ENCODE measurements at regions not wholly inside any gene's neighbourhood (a gene's known extent, or its start where the extent isn't known, plus 50 kb on each side); places are given as distances from the start of the nearest gene placed in this dataset.

- dilution Hi-C loops (cut with MboI; ENCODE audit: extremely low pct_ligation_motif_present, low sequenced_read_pairs) = no loop called here
- Histone ChIP-seq H3K4me3 (replicated peaks in 1 of 3; ENCODE audit: insufficient read depth in 1 of 3, low read depth in 1 of 3, low read length in 3 of 3) (no peak overlapping the region), H3K4me1 (ENCODE audit: control insufficient read depth, extremely low read depth, insufficient read depth, low read length) (no peaks in the 10 kb centered on the region), H3K9ac (replicated peaks; ENCODE audit: extremely low read depth, insufficient read depth, low read length) (no peak overlapping the region), H3K36me3 (ENCODE audit: control insufficient read depth in 2 of 2, extremely low read depth in 1 of 2, insufficient read depth in 2 of 2, low read length in 2 of 2) (no peaks in the 10 kb centered on the region), H4K20me1 (replicated peaks; ENCODE audit: control insufficient read depth, extremely low read depth, insufficient read depth, low read length) (no peaks in the 10 kb centered on the region), H2AFZ (ENCODE audit: low read depth, low read length) (peak overlapping the region; percentile 24), H3K79me2 (ENCODE audit: control insufficient read depth, insufficient read depth, low read length) (no peaks in the 10 kb centered on the region), H3K9me1 (replicated peaks; ENCODE audit: control insufficient read depth, extremely low read depth, insufficient read depth, low read length) (no peaks in the 10 kb centered on the region), H3K9me3 (replicated peaks; ENCODE audit: control insufficient read depth, insufficient read depth, low read length) (no peaks in the 10 kb centered on the region), H3K27ac (ENCODE audit: insufficient read depth, low read depth, low read length) (no peak overlapping the region), H3K4me2 (ENCODE audit: insufficient read depth, low read length) (no peak overlapping the region), H3K27me3 (ENCODE audit: control insufficient read depth in 2 of 2, insufficient read depth in 2 of 2, low read length in 2 of 2) (no peaks in the 10 kb centered on the region)
- BruUV-seq (replicated peaks) = no TSS peak
- peak; percentile 37 for FAIRE-seq
- POLR2A ChIA-PET = no interaction called here
- DNase-seq (ENCODE audit: low read depth, low spot score) = no peak
- TF ChIP-seq POLR2A (IDR thresholded peaks at IDR 0.05; ENCODE audit: low read depth, low read length) (no peak), EZH2 (IDR thresholded peaks at IDR 0.05; ENCODE audit: borderline replicate concordance, low read depth, low read length, severe bottlenecking) (no peak), CTCF (IDR thresholded peaks at IDR 0.05; ENCODE audit: extremely low read depth in 1 of 2, insufficient read depth in 1 of 2, low read depth in 1 of 2, low read length in 2 of 2) (no peak), GATA2 (IDR thresholded peaks at IDR 0.05; ENCODE audit: insufficient read depth, insufficient read length, low read depth, low read length) (no peak), FOS (IDR thresholded peaks at IDR 0.05; ENCODE audit: borderline replicate concordance, insufficient read depth, low read length) (no peak)
- intact Hi-C loops (cut with micrococcal nuclease) = no loop called here
- CTCF ChIA-PET = no interaction called here
Observed at GRCh38 chr7:122942059-122942458, 53.4 kb downstream of the TAS2R16 start.
